ENCODE measurements at regions not wholly inside any gene's neighbourhood (a gene's known extent, or its start where the extent isn't known, plus 50 kb on each side); places are given as distances from the start of the nearest gene placed in this dataset.

DNA sequence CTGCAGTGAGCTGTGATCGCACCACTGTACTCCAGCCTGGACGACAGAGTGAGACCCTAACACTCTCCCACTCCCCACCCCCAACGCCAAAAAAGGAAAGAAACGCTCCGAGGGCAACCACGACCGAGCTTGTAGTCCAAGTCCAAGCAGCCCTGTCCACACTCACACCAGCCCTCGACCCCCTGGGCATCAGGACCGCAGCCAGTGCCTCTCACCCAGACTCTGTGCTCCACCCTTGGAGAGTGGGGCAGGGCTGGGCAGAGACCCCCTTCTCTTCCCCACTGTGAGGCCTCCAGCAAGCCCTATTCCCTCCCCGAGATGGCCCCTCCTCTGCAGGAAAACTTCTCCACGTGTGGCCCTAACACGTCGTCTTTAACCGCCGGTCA is 82.6 kb downstream of the FOXL3 start:
- TF ChIP-seq, protein P1, sequence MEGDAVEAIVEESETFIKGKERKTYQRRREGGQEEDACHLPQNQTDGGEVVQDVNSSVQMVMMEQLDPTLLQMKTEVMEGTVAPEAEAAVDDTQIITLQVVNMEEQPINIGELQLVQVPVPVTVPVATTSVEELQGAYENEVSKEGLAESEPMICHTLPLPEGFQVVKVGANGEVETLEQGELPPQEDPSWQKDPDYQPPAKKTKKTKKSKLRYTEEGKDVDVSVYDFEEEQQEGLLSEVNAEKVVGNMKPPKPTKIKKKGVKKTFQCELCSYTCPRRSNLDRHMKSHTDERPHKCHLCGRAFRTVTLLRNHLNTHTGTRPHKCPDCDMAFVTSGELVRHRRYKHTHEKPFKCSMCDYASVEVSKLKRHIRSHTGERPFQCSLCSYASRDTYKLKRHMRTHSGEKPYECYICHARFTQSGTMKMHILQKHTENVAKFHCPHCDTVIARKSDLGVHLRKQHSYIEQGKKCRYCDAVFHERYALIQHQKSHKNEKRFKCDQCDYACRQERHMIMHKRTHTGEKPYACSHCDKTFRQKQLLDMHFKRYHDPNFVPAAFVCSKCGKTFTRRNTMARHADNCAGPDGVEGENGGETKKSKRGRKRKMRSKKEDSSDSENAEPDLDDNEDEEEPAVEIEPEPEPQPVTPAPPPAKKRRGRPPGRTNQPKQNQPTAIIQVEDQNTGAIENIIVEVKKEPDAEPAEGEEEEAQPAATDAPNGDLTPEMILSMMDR (conservative IDR thresholded peaks at IDR 0.05; ENCODE audit: low read depth, low read length): no peak
- TF ChIP-seq EZH2phosphoT487 (IDR thresholded peaks at IDR 0.05; ENCODE audit: borderline replicate concordance, low read length) (no peak), EZH2 (IDR thresholded peaks at IDR 0.05; ENCODE audit: low read length, unreplicated experiment) (no peak)
